Choroid plexus epithelial cell (primary cell): ENCODE measurements at regions not wholly inside any gene's neighbourhood (a gene's known extent, or its start where the extent isn't known, plus 50 kb on each side); places are given as distances from the start of the nearest gene placed in this dataset.
"Not testable (repeated sequence)": the region's sequence is repeated elsewhere in the genome, so short reads cannot be mapped to it uniquely, and the experiment has no call there.

Experiments
- DNase-seq: peaks from one replicate; pipeline ENCODE4 v3.0.0-alpha.2; 2010; ENCODE audit warnings: low read depth
- H3K4me3 ChIP-seq: 2 replicates; pipeline ENCODE4 v1.5.1; 2011; ENCODE audit warnings: low read depth, mild to moderate bottlenecking, control low read depth, low read length, moderate library complexity
- CTCF ChIP-seq: conservative IDR thresholded peaks from 2 replicates; pipeline ENCODE4 v1.5.1; 2011; ENCODE audit warnings: low read depth, mild to moderate bottlenecking, control low read depth, inconsistent platforms, low read length, moderate library complexity

- H3K4me3 ChIP-seq = no peak overlapping the region
- no peak for DNase-seq
- peak; percentile 13 for TF ChIP-seq CTCF
Observed at GRCh38 chr7:68063171-68063570, 1066.5 kb downstream of the TYW1 start.

- no peak for DNase-seq
- H3K4me3 ChIP-seq = no peak overlapping the region
- no peak for TF ChIP-seq CTCF
Observed at GRCh38 chr7:68065581-68065980, 1068.9 kb downstream of the TYW1 start.

- no peak for DNase-seq
- no peak for TF ChIP-seq CTCF
- H3K4me3 ChIP-seq = no peak overlapping the region
Observed at GRCh38 chr7:68067845-68068244, 1071.2 kb downstream of the TYW1 start.

GRCh38 chr7:68070992-68071391 is 1074.4 kb downstream of the TYW1 start:
- no peak for TF ChIP-seq CTCF
- no peak overlapping the region for H3K4me3 ChIP-seq
- no peak for DNase-seq

GRCh38 chr7:68073701-68074100 is 1077.1 kb downstream of the TYW1 start:
- no peak for TF ChIP-seq CTCF
- DNase-seq = no peak
- H3K4me3 ChIP-seq = no peak overlapping the region

- no peak for DNase-seq
- TF ChIP-seq CTCF = no peak
- H3K4me3 ChIP-seq = no peak overlapping the region
Observed at GRCh38 chr7:68074242-68074641, 1077.6 kb downstream of the TYW1 start.

- H3K4me3 ChIP-seq = no peak overlapping the region
- DNase-seq = no peak
- no peak for TF ChIP-seq CTCF
Observed at GRCh38 chr7:68078157-68078710, 1081.6 kb downstream of the TYW1 start.

GRCh38 chr7:68082066-68082960 is 1085.7 kb downstream of the TYW1 start:
- not testable (repeated sequence) for H3K4me3 ChIP-seq, DNase-seq

- DNase-seq, H3K4me3 ChIP-seq: not testable (repeated sequence)
Observed at GRCh38 chr7:68082961-68083657, 1086.5 kb downstream of the TYW1 start.
